ENCODE measurements at regions not wholly inside any gene's neighbourhood (a gene's known extent, or its start where the extent isn't known, plus 50 kb on each side); places are given as distances from the start of the nearest gene placed in this dataset.

GRCh38 chr16:51442141-51442870 is 291.2 kb upstream of the SALL1 start:
- no peak for TF ChIP-seq EGR1 (IDR thresholded peaks at IDR 0.05; ENCODE audit: low read depth)
- TF ChIP-seq CTCF (IDR thresholded peaks at IDR 0.05 in 2 of 3, conservative IDR thresholded peaks at IDR 0.05 in 1 of 3; ENCODE audit: borderline replicate concordance in 1 of 3, insufficient read depth in 1 of 3, low read depth in 2 of 3, low read length in 2 of 3) = no peak
- no peak for TF ChIP-seq TCF7L2 (IDR thresholded peaks at IDR 0.05; ENCODE audit: borderline replicate concordance, extremely low read depth, insufficient read depth, insufficient read length)
- no peak for TF ChIP-seq REST (IDR thresholded peaks at IDR 0.05; ENCODE audit: low read depth)
- TF ChIP-seq ELF1 (IDR thresholded peaks at IDR 0.05; ENCODE audit: borderline replicate concordance, low read depth) = no peak
- no peak for TF ChIP-seq POLR2A (IDR thresholded peaks at IDR 0.05; ENCODE audit: borderline replicate concordance, extremely low read depth, insufficient read depth, insufficient read length)
- no peak for TF ChIP-seq CEBPB (IDR thresholded peaks at IDR 0.05; ENCODE audit: low read depth)
- TF ChIP-seq POLR2AphosphoS5 (IDR thresholded peaks at IDR 0.05; ENCODE audit: low read depth, low read length) = no peak
